ENCODE measurements at regions not wholly inside any gene's neighbourhood (a gene's known extent, or its start where the extent isn't known, plus 50 kb on each side); places are given as distances from the start of the nearest gene placed in this dataset.

- no peak for TF ChIP-seq POLR2A (IDR thresholded peaks at IDR 0.05)
- TF ChIP-seq, protein P1, sequence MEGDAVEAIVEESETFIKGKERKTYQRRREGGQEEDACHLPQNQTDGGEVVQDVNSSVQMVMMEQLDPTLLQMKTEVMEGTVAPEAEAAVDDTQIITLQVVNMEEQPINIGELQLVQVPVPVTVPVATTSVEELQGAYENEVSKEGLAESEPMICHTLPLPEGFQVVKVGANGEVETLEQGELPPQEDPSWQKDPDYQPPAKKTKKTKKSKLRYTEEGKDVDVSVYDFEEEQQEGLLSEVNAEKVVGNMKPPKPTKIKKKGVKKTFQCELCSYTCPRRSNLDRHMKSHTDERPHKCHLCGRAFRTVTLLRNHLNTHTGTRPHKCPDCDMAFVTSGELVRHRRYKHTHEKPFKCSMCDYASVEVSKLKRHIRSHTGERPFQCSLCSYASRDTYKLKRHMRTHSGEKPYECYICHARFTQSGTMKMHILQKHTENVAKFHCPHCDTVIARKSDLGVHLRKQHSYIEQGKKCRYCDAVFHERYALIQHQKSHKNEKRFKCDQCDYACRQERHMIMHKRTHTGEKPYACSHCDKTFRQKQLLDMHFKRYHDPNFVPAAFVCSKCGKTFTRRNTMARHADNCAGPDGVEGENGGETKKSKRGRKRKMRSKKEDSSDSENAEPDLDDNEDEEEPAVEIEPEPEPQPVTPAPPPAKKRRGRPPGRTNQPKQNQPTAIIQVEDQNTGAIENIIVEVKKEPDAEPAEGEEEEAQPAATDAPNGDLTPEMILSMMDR (IDR thresholded peaks at IDR 0.05) = no peak
Measured at GRCh38 chr2:63675026-63675425, 86.3 kb downstream of the MDH1 start.
